Brain microvascular endothelial cell (primary cell): ENCODE measurements at regions not wholly inside any gene's neighbourhood (a gene's known extent, or its start where the extent isn't known, plus 50 kb on each side); places are given as distances from the start of the nearest gene placed in this dataset.

Experiments
- DNase-seq: peaks from one replicate; pipeline ENCODE4 v3.0.0-alpha.2; 2020
- H3K27ac ChIP-seq: fragments of 250-450 bp; sonication (Bioruptor Pico); 2 replicates; pipeline ENCODE4 v1.5.1; 2020; ENCODE audit warnings: mild to moderate bottlenecking, moderate library complexity
- H3K27me3 ChIP-seq: fragments of 250-450 bp; sonication (Bioruptor Pico); replicated peaks from 2 replicates; pipeline ENCODE4 v1.5.1; 2020; ENCODE audit warnings: mild to moderate bottlenecking
- H3K36me3 ChIP-seq: fragments of 250-450 bp; sonication (Bioruptor Pico); replicated peaks from 2 replicates; pipeline ENCODE4 v1.5.1; 2020; ENCODE audit warnings: mild to moderate bottlenecking
- H3K4me3 ChIP-seq: 2 replicates; pipeline ENCODE4 v1.5.1; 2011; ENCODE audit warnings: low read depth, mild to moderate bottlenecking, control low read depth, low read length, moderate library complexity
- in situ Hi-C: cut with HindIII; loops from 2 replicates; pipeline ENCODE4 v1.10.0; 2017; ENCODE audit warnings: low sequenced_read_pairs, low pct_ligation_motif_present
- TF ChIP-seq, protein P1 (sequence below): IDR thresholded peaks from 2 replicates; pipeline ENCODE4 v1.5.1; 2011; ENCODE audit warnings: low read depth, mild to moderate bottlenecking, moderate library complexity, low read length, control low read depth, inconsistent platforms; ENCODE audit errors: missing control alignments

DNA sequence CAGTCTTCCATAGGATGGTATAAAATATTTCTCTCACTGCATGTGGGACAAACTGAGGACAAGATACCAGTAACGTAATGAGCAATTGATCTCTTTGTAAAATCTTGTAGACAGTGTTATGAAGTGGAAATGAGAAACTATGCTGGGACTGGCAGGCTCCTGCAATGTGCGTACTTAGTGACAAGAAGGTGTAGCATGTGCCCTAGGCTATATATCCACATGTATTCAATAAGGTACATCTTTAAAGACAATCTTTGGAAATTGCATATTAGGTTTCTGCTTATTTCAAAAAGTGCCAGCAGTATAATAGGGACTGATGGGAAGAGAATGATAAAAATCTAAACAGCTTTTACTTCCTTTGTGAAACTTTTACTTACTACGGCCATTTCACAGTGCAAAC lies 81.9 kb upstream of the GREM2 start:
- H3K27ac ChIP-seq = no peak overlapping the region
- in situ Hi-C loops = no loop called here
- no peaks in the 10 kb centered on the region for H3K27me3 ChIP-seq
- TF ChIP-seq, protein P1, sequence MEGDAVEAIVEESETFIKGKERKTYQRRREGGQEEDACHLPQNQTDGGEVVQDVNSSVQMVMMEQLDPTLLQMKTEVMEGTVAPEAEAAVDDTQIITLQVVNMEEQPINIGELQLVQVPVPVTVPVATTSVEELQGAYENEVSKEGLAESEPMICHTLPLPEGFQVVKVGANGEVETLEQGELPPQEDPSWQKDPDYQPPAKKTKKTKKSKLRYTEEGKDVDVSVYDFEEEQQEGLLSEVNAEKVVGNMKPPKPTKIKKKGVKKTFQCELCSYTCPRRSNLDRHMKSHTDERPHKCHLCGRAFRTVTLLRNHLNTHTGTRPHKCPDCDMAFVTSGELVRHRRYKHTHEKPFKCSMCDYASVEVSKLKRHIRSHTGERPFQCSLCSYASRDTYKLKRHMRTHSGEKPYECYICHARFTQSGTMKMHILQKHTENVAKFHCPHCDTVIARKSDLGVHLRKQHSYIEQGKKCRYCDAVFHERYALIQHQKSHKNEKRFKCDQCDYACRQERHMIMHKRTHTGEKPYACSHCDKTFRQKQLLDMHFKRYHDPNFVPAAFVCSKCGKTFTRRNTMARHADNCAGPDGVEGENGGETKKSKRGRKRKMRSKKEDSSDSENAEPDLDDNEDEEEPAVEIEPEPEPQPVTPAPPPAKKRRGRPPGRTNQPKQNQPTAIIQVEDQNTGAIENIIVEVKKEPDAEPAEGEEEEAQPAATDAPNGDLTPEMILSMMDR = no peak
- no peak overlapping the region for H3K4me3 ChIP-seq
- DNase-seq = no peak
- no peaks in the 10 kb centered on the region for H3K36me3 ChIP-seq

DNA sequence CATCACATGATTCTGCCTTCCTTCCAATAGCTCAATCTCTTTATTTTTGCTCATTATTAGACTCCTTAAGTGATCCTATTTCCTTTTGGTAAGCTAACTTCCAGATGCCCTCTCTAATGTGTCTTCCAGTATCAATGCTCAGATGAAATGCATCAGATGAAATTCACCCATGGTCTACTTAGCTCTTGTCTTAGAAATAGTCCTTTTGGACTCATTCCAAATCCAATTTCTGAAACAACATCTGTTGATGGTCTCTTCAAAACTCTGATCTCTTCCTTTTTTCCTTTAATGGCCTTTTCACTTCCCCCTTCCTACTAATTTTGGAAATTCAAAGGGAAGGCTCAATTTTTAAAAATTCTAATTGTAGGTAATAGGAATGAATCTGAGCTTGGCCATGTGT lies 81.1 kb upstream of the GREM2 start:
- no peaks in the 10 kb centered on the region for H3K27me3 ChIP-seq
- in situ Hi-C loops = no loop called here
- TF ChIP-seq, protein P1 = no peak
- no peak overlapping the region for H3K4me3 ChIP-seq
- no peaks in the 10 kb centered on the region for H3K36me3 ChIP-seq
- no peak overlapping the region for H3K27ac ChIP-seq
- DNase-seq = no peak

DNA sequence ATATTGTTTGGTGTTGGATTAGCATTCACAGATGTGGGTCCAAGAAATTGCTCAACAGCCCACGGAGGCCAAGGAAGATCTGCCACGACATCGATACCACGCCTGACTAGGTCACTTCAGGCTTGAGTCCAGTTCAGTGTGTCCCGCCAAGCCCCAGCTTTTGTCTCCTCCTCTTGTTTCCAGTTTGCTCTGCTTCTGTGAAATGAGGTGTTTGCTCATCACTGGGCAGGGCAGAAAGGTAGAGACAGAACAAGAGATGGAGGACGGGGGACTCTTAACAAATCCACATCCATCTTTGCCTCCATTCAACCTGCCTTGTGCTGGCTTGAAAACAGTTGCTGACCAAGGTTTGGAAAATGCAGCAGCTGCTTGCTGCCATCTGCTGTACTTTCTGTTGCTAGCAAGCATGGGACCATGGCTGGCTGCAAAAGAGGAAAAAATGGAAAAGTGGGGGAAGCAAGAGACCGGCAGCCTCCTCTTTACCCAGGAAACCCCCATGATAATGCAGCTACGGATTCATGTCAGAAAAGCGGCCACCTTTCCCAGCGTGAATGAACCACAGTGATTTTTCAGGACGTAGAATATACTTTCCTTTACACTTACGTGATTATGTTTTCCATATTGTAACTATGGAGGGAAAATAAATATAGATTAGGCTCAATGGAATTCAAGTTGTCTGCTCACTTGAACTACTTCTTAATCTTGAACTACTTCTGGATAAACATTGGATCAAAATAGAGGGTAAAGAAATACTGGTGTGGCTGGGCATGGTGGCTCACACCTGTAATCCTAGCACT lies 80.2 kb upstream of the GREM2 start:
- TF ChIP-seq, protein P1 = peak; percentile 88
- peak; percentile 24 for DNase-seq
- no peak overlapping the region for H3K4me3 ChIP-seq

DNA sequence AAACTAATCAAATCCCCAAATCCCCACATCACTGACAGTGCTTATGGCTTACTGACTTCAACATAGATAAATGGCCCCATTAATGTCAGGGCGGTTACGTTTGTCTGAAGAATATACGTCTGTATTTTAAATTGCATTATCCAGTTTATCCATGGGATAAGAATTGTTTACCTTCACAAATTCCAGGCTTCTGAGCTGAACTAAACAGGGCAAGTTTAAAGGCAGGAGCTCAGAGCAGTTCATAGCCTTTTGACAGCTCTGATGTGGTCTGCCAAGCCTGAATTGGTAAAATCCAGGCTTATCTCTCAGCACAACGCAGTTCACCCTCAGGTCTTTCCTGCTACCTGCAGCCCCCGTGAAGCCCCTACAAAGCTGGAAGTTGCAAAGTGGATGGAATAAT lies 79.5 kb upstream of the GREM2 start:
- Histone ChIP-seq H3K27me3 (no peaks in the 10 kb centered on the region), H3K36me3 (no peaks in the 10 kb centered on the region), H3K4me3 (no peak overlapping the region), H3K27ac (no peak overlapping the region)
- TF ChIP-seq, protein P1 = no peak
- DNase-seq = no peak
- in situ Hi-C loops = no loop called here

More for the DNA sequence above, 80.2 kb upstream of the GREM2 start:
- Histone ChIP-seq H3K27ac (no peak overlapping the region), H3K27me3 (no peaks in the 10 kb centered on the region), H3K36me3 (no peaks in the 10 kb centered on the region)
- in situ Hi-C loops = no loop called here

DNA sequence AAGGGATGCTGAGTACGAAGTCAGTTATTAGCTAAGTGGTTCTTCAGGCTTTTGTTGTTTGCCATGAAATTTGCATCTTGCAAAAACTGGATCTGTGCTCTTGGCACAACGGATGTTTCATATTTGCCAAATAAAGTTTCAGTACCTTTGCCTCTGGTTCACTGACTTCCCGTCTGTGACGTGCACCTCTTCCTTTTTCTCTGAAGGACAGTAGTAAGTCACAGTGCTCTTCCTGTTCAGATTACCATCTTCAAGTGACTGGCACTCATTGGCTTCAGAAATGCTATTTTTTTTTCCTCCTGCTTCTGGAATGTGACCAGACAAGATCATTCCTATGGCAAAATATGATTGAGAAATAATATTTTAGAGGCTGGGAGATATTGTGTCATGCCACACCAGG lies 75.9 kb upstream of the GREM2 start:
- Histone ChIP-seq H3K27ac (no peak overlapping the region), H3K27me3 (no peaks in the 10 kb centered on the region), H3K4me3 (no peak overlapping the region), H3K36me3 (no peaks in the 10 kb centered on the region)
- TF ChIP-seq, protein P1 = no peak
- DNase-seq = no peak
- in situ Hi-C loops = no loop called here

DNA sequence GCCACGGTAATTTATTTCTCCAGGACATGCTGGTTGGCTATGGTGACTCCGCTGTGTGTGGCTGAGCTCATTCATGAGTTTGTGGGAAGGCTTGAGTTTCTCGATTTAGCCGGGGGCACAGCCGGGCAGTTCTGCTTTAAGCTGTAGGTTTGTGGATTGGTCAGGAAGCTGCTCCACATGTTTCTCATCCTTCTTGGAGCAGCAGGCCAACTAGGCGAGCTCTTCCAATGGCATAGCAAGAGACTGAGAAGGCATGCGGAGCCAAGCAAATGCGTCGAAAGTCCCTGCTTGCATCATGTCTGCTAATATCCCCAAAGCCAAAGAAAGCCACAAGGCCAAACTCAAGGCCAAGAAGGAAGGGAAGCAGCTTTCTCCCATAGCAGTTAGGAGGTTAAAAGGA lies 71.6 kb upstream of the GREM2 start:
- no peaks in the 10 kb centered on the region for H3K36me3 ChIP-seq
- H3K27ac ChIP-seq = no peak overlapping the region
- H3K27me3 ChIP-seq = no peaks in the 10 kb centered on the region
- DNase-seq = no peak
- in situ Hi-C loops = no loop called here
- TF ChIP-seq, protein P1 = no peak
- no peak overlapping the region for H3K4me3 ChIP-seq
